ENCODE measurements at regions not wholly inside any gene's neighbourhood (a gene's known extent, or its start where the extent isn't known, plus 50 kb on each side); places are given as distances from the start of the nearest gene placed in this dataset.
"Not testable (repeated sequence)": the region's sequence is repeated elsewhere in the genome, so short reads cannot be mapped to it uniquely, and the experiment has no call there.

- in situ Hi-C loops (cut with HindIII; ENCODE audit: low sequenced_read_pairs): no loop called here
- DNase-seq (ENCODE audit: low spot score): no peak
These were observed 78.4 kb downstream of the IGLL1 start for GRCh38 chr22:23501708-23502107.

DNA sequence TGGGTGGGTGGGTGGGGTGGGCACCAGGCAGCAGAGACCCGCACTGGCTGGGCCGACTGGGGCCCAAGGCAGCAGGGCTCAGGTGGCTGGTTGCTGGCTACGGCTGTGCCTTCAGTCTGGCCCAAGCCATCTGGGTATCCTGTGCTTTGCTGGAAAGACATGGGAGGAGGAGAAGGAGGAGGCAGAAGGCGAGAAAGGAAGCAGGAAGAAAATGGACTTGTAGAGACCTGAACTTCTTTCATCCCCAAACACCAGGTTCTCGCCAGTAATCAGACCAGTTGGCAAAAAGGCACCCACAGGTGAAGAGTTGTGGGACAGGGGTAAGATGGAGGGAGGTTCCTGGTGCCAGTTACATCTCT is 78.8 kb downstream of the IGLL1 start:
- in situ Hi-C loops (cut with HindIII; ENCODE audit: low sequenced_read_pairs): no loop called here
- no peak for DNase-seq (ENCODE audit: low spot score)

GRCh38 chr22:23500508-23501260 is 79.4 kb downstream of the IGLL1 start:
- in situ Hi-C loops (cut with HindIII; ENCODE audit: low sequenced_read_pairs): no loop called here
- no peak for DNase-seq (ENCODE audit: low spot score)

GRCh38 chr22:23499845-23500500 is 80.1 kb downstream of the IGLL1 start:
- DNase-seq (ENCODE audit: low spot score): no peak
- in situ Hi-C loops (cut with HindIII; ENCODE audit: low sequenced_read_pairs): no loop called here

DNA sequence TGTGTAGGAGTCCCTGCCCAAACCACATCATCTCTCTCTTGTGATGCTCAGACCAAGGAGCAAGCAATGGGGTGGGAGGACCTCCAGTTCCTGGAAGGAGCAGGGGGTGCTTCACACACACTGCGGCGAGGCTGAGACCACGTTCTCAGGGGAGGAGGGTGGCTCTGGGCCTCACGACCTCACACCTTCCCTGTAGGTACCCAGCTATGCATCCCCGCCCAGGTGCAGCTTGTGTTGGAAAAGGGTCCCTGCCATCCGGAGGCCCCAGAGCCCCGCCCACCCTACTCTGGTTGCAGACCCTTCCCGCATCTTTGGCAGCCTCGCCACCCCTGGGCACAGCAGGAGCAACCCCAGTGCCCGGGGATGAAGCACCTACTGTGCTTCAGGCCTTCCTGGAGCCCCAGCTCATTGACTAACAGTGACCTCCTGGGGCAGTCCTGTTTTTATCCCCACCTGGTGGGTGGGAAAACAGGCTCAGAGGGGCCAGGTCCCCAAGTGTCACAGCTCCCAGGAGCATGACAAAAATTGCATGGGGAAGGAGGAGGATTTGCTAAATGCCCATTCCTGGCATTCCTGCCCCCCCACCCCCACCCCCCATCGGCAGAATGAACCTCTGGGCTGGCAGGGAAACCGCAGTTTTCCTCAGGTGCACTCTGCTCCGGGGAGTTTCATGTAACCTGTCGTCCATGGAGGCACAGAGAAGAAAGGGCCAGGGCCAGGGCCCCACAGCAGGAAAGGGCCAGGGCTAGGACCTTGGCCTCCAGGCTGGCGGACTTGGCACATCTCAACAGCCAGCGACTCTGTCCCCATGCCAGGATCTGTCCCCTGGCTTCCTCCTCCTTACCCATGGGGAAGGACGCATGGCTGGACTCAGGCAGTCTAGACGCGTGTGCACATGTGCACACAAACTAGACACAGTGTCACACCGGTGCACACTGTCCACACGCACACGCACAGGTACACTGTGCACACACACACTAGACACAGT is 81.0 kb downstream of the IGLL1 start:
- in situ Hi-C loops (cut with HindIII; ENCODE audit: low sequenced_read_pairs): no loop called here
- DNase-seq (ENCODE audit: low spot score): no peak

GRCh38 chr22:23497889-23498288 is 82.2 kb downstream of the IGLL1 start:
- DNase-seq (ENCODE audit: low spot score); in situ Hi-C loops (cut with HindIII; ENCODE audit: low sequenced_read_pairs): not testable (repeated sequence)

GRCh38 chr22:23497016-23497885 is 82.8 kb downstream of the IGLL1 start:
- no peak for DNase-seq (ENCODE audit: low spot score)
- in situ Hi-C loops (cut with HindIII; ENCODE audit: low sequenced_read_pairs): no loop called here

DNA sequence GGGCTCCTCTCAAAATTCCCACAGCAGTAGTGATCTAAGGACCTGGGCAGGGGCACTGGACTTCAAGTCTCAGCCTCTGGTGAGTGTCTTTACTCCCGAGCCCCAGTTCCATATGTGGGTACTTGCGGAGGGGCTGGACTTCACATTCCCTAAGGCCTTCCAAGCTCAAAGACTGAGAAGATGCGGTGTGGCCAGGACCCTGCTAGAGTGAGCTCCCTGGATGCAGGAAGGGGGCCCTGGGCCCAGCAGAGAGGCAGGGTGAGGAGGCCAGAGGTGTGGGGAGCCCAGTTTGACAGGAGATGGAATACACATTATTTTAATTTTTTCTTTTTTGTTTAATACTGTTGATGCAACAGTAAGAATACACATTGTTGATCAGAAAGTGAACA is 83.7 kb downstream of the IGLL1 start:
- in situ Hi-C loops (cut with HindIII; ENCODE audit: low sequenced_read_pairs): no loop called here
- no peak for DNase-seq (ENCODE audit: low spot score)

- in situ Hi-C loops (cut with HindIII; ENCODE audit: low sequenced_read_pairs): no loop called here
- DNase-seq (ENCODE audit: low spot score): no peak
These were observed 84.3 kb downstream of the IGLL1 start for GRCh38 chr22:23495614-23496444.

GRCh38 chr22:23494930-23495266 is 85.2 kb downstream of the IGLL1 start:
- no peak for DNase-seq (ENCODE audit: low spot score)
- in situ Hi-C loops (cut with HindIII; ENCODE audit: low sequenced_read_pairs): no loop called here

GRCh38 chr22:23485490-23485889 is 94.6 kb downstream of the IGLL1 start:
- no peak for DNase-seq (ENCODE audit: low spot score)
- in situ Hi-C loops (cut with HindIII; ENCODE audit: low sequenced_read_pairs): no loop called here

- no peak for DNase-seq (ENCODE audit: low spot score)
- in situ Hi-C loops (cut with HindIII; ENCODE audit: low sequenced_read_pairs): no loop called here
These were observed 95.4 kb downstream of the IGLL1 start for GRCh38 chr22:23484651-23485050.

- in situ Hi-C loops (cut with HindIII; ENCODE audit: low sequenced_read_pairs): no loop called here
- DNase-seq (ENCODE audit: low spot score): no peak
These were observed 98.7 kb downstream of the IGLL1 start for GRCh38 chr22:23481369-23481768.

DNA sequence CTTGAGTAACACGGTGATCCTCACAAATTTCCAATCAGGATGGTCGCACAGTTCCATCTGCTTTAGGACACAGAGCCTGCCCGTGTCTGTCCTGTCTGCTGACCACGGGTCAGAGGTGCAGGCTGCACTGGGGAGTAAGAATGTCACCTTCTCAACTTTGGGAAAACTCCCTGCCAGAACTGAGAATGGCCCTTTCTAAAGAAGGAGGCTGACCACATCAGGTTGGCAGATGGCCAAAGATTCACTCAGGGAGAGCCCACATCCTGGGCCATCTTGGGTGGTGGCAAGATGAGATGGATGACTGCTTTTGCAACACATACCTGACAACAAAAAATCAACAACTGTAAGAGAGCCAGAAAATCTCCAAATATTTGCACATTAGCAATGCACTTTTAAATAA is 101.9 kb downstream of the IGLL1 start:
- in situ Hi-C loops (cut with HindIII; ENCODE audit: low sequenced_read_pairs): no loop called here

DNA sequence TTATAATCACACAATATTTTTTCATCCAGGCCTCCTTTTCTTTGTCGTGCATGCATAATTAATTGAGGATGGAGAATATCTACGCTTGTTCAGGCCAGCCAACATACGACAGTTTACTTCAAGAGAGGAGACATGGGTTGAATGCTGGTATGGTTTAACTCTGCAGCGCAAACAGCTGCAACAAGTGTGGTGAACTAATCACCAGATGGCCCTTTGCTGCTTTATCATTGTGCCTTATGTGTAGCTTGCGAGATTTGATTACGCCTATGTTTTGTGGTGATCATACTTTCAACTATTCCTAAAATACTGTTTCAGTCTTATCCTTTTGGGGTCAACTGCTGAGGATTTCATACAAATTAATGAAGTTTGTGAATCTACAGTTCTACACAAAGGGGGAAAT is 105.6 kb downstream of the IGLL1 start:
- DNase-seq (ENCODE audit: low spot score); in situ Hi-C loops (cut with HindIII; ENCODE audit: low sequenced_read_pairs): not testable (repeated sequence)

More for the DNA sequence above, 101.9 kb downstream of the IGLL1 start:
- no peak for DNase-seq (ENCODE audit: low spot score)

GRCh38 chr22:23473901-23474300 is 106.2 kb downstream of the IGLL1 start:
- DNase-seq (ENCODE audit: low spot score): no peak
- in situ Hi-C loops (cut with HindIII; ENCODE audit: low sequenced_read_pairs): no loop called here

GRCh38 chr22:23472376-23472775 is 107.7 kb downstream of the IGLL1 start:
- in situ Hi-C loops (cut with HindIII; ENCODE audit: low sequenced_read_pairs): not testable (repeated sequence)

DNA sequence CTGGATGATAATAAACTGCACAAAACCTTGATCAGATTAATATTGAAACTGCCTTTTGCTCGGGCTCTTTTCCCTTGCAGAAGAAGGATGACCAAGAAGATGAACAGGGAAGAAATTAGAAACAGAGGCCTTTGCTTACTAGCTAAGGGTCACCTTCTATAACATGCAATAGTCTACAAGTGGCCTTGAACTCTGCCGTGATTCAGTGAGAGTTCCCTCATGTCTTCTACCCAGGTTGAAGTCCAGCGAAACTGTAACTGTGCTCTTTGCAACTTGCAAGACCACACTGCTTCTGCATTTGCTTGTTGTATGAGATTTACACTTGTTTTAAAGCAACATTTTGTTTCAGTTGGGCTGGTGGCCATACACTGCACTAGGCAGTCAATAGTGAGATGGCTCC is 108.4 kb downstream of the IGLL1 start:
- in situ Hi-C loops (cut with HindIII; ENCODE audit: low sequenced_read_pairs): no loop called here
- no peak for DNase-seq (ENCODE audit: low spot score)

More at GRCh38 chr22:23472376-23472775, 107.7 kb downstream of the IGLL1 start:
- not testable (repeated sequence) for DNase-seq (ENCODE audit: low spot score)

Measured in G401 (cell line).